GM19023 (cell line): ENCODE measurements at regions not wholly inside any gene's neighbourhood (a gene's known extent, or its start where the extent isn't known, plus 50 kb on each side); places are given as distances from the start of the nearest gene placed in this dataset.

Experiments used
- ATAC-seq: cut with Tn5 transposase; IDR thresholded peaks from one replicate; pipeline ENCODE4 v1.9.1; 2021; ENCODE audit warnings: mild to moderate bottlenecking, moderate library complexity; ENCODE audit not compliant: unreplicated experiment

- no peak for ATAC-seq
These were observed 56.1 kb upstream of the ELMO1 start for GRCh38 chr7:37504801-37505200.

- ATAC-seq: no peak
These were observed 57.2 kb upstream of the ELMO1 start for GRCh38 chr7:37505750-37506353.

- no peak for ATAC-seq
These were observed 59.5 kb upstream of the ELMO1 start for GRCh38 chr7:37508118-37508517.

- ATAC-seq: no peak
These were observed 61.5 kb upstream of the ELMO1 start for GRCh38 chr7:37510043-37510634.

GRCh38 chr7:37511915-37512314 is 63.3 kb upstream of the ELMO1 start:
- no peak for ATAC-seq

- ATAC-seq: no peak
These were observed 65.8 kb upstream of the ELMO1 start for GRCh38 chr7:37514497-37514896.

GRCh38 chr7:37516664-37517063 is 68.0 kb upstream of the ELMO1 start:
- ATAC-seq: no peak

GRCh38 chr7:37518266-37518665 is 69.6 kb upstream of the ELMO1 start:
- ATAC-seq: no peak

GRCh38 chr7:37524056-37524455 is 75.4 kb upstream of the ELMO1 start:
- ATAC-seq: no peak

- ATAC-seq: no peak
These were observed 76.1 kb upstream of the ELMO1 start for GRCh38 chr7:37524797-37525196.

- no peak for ATAC-seq
These were observed 78.0 kb upstream of the ELMO1 start for GRCh38 chr7:37526623-37527022.

- ATAC-seq: no peak
These were observed 78.4 kb upstream of the ELMO1 start for GRCh38 chr7:37527109-37527508.

- ATAC-seq: no peak
These were observed 82.6 kb upstream of the ELMO1 start for GRCh38 chr7:37531225-37531624.

GRCh38 chr7:37532636-37533035 is 84.0 kb upstream of the ELMO1 start:
- no peak for ATAC-seq

- no peak for ATAC-seq
These were observed 86.4 kb upstream of the ELMO1 start for GRCh38 chr7:37534893-37535610.

- ATAC-seq: no peak
These were observed 87.2 kb upstream of the ELMO1 start for GRCh38 chr7:37535841-37536240.

GRCh38 chr7:37536706-37537105 is 88.0 kb upstream of the ELMO1 start:
- no peak for ATAC-seq

- ATAC-seq: no peak
These were observed 88.8 kb upstream of the ELMO1 start for GRCh38 chr7:37537439-37537838.

- ATAC-seq: no peak
These were observed 90.3 kb upstream of the ELMO1 start for GRCh38 chr7:37538945-37539344.

GRCh38 chr7:37540917-37541316 is 92.3 kb upstream of the ELMO1 start:
- no peak for ATAC-seq

- ATAC-seq: peak; percentile 91
These were observed 93.3 kb upstream of the ELMO1 start for GRCh38 chr7:37541810-37542443.
